Mesothelial cell of epicardium (in vitro differentiated cells): ENCODE measurements at regions not wholly inside any gene's neighbourhood (a gene's known extent, or its start where the extent isn't known, plus 50 kb on each side); places are given as distances from the start of the nearest gene placed in this dataset.

ENCODE experiments used
- DNase-seq, 2 experiments: peaks; one replicate each; pipeline ENCODE4 v3.0.0; 2021; ENCODE audit warnings: low spot score in 2 of 2; ENCODE audit not compliant: unreplicated experiment in 2 of 2
- H3K27ac Mint-ChIP-seq: 2 replicates; pipeline ENCODE4 v1.8.0; 2021; ENCODE audit warnings: mixed read lengths
- H3K27me3 Mint-ChIP-seq: 2 replicates; pipeline ENCODE4 v1.8.0; 2021; ENCODE audit warnings: low read depth, mixed read lengths
- H3K36me3 Mint-ChIP-seq: 2 replicates; pipeline ENCODE4 v1.8.0; 2021; ENCODE audit warnings: mixed read lengths
- H3K4me1 Mint-ChIP-seq: 2 replicates; pipeline ENCODE4 v1.8.0; 2021; ENCODE audit warnings: mixed read lengths
- H3K4me3 Mint-ChIP-seq: 2 replicates; pipeline ENCODE4 v1.8.0; 2021; ENCODE audit warnings: mild to moderate bottlenecking, moderate library complexity, mixed read lengths
- H3K9me3 Mint-ChIP-seq: 2 replicates; pipeline ENCODE4 v1.8.0; 2021; ENCODE audit warnings: mixed read lengths
- CTCF ChIP-seq: fragments of 200-600 bp; sonication (generic); IDR thresholded peaks from one replicate; pipeline ENCODE4 v1.5.0; 2021; ENCODE audit warnings: antibody characterized with exemption; ENCODE audit not compliant: unreplicated experiment

- Mint-ChIP-seq H3K27ac (no peak overlapping the region), H3K4me3 (no peak overlapping the region), H3K4me1 (peaks cover 85% of the 10 kb centered on the region), H3K36me3 (no peaks in the 10 kb centered on the region), H3K27me3 (no peaks in the 10 kb centered on the region), H3K9me3 (no peaks in the 10 kb centered on the region)
- no peak for TF ChIP-seq CTCF
- no peak for DNase-seq
Observed at GRCh38 chr18:22344445-22344844, 73.3 kb downstream of the CTAGE1 start.

GRCh38 chr18:22343613-22344012, 74.1 kb downstream of the CTAGE1 start:
- no peak for TF ChIP-seq CTCF
- no peaks in the 10 kb centered on the region for H3K27me3 Mint-ChIP-seq
- peak overlapping the region; percentile 94 for H3K27ac Mint-ChIP-seq
- no peaks in the 10 kb centered on the region for H3K9me3 Mint-ChIP-seq
- no peaks in the 10 kb centered on the region for H3K36me3 Mint-ChIP-seq
- H3K4me3 Mint-ChIP-seq = no peak overlapping the region
- peaks cover 85% of the 10 kb centered on the region for H3K4me1 Mint-ChIP-seq
- no peak for DNase-seq

GRCh38 chr18:22342625-22343024, 75.1 kb downstream of the CTAGE1 start:
- Mint-ChIP-seq H3K27ac (peak overlapping the region; percentile 94), H3K4me1 (peaks cover 87% of the 10 kb centered on the region), H3K4me3 (no peak overlapping the region), H3K36me3 (no peaks in the 10 kb centered on the region), H3K9me3 (no peaks in the 10 kb centered on the region), H3K27me3 (peaks cover 4% of the 10 kb centered on the region)
- peak in 1 of 2 experiments; percentile 61 for DNase-seq
- no peak for TF ChIP-seq CTCF

- TF ChIP-seq CTCF = no peak
- H3K9me3 Mint-ChIP-seq = no peaks in the 10 kb centered on the region
- H3K36me3 Mint-ChIP-seq = no peaks in the 10 kb centered on the region
- H3K4me1 Mint-ChIP-seq = peaks cover 76% of the 10 kb centered on the region
- H3K27me3 Mint-ChIP-seq = peaks cover 4% of the 10 kb centered on the region
- DNase-seq = no peak
- H3K27ac Mint-ChIP-seq = no peak overlapping the region
- no peak overlapping the region for H3K4me3 Mint-ChIP-seq
Observed at GRCh38 chr18:22340331-22340730, 77.4 kb downstream of the CTAGE1 start.

GRCh38 chr18:22339913-22340312, 77.8 kb downstream of the CTAGE1 start:
- Mint-ChIP-seq H3K27me3 (peaks cover 4% of the 10 kb centered on the region), H3K4me3 (no peak overlapping the region), H3K36me3 (no peaks in the 10 kb centered on the region), H3K9me3 (no peaks in the 10 kb centered on the region), H3K27ac (no peak overlapping the region), H3K4me1 (peaks cover 76% of the 10 kb centered on the region)
- no peak for TF ChIP-seq CTCF
- no peak for DNase-seq

GRCh38 chr18:22337833-22338232, 79.9 kb downstream of the CTAGE1 start:
- H3K4me1 Mint-ChIP-seq = peaks cover 68% of the 10 kb centered on the region
- peak overlapping the region; percentile 71 for H3K27ac Mint-ChIP-seq
- no peaks in the 10 kb centered on the region for H3K36me3 Mint-ChIP-seq
- H3K4me3 Mint-ChIP-seq = no peak overlapping the region
- TF ChIP-seq CTCF = no peak
- no peaks in the 10 kb centered on the region for H3K9me3 Mint-ChIP-seq
- peaks cover 4% of the 10 kb centered on the region for H3K27me3 Mint-ChIP-seq
- no peak for DNase-seq
